WTC11 (cell line): ENCODE measurements at regions not wholly inside any gene's neighbourhood (a gene's known extent, or its start where the extent isn't known, plus 50 kb on each side); places are given as distances from the start of the nearest gene placed in this dataset.

ENCODE experiments used
- ATAC-seq: fragments of 200-7000 bp; cut with Tn5 transposase; 2 replicates; pipeline ENCODE4 v1.10.0; 2021; ENCODE audit warnings: mild to moderate bottlenecking, moderate library complexity
- CTCF ChIA-PET: fragments of 300-600 bp; sonication (Branson Sonifier 250); formaldehyde crosslinking; loops from one replicate; lab custom pipeline; 2021; ENCODE audit warnings: antibody characterized with exemption; lab: Charles Lee
- POLR2A ChIA-PET: fragments of 350-600 bp; sonication (Branson Sonifier 250); formaldehyde crosslinking; loops from one replicate; lab custom pipeline; 2021; ENCODE audit warnings: antibody characterized with exemption; lab: Charles Lee
- DNase-seq: peaks from one replicate; pipeline ENCODE4 v3.0.0; 2021; ENCODE audit warnings: low spot score
- H3K27ac Mint-ChIP-seq: 2 replicates; pipeline ENCODE4 v1.8.0; 2021; ENCODE audit warnings: mixed read lengths
- H3K27me3 Mint-ChIP-seq: 2 replicates; pipeline ENCODE4 v1.8.0; 2021; ENCODE audit warnings: low read depth, mild to moderate bottlenecking, moderate library complexity, mixed read lengths
- H3K36me3 Mint-ChIP-seq: 2 replicates; pipeline ENCODE4 v1.8.0; 2021; ENCODE audit warnings: mixed read lengths
- H3K4me1 Mint-ChIP-seq: 2 replicates; pipeline ENCODE4 v1.8.0; 2022; ENCODE audit warnings: mixed read lengths
- H3K4me3 Mint-ChIP-seq: 2 replicates; pipeline ENCODE4 v1.8.0; 2021; ENCODE audit warnings: mild to moderate bottlenecking, moderate library complexity, mixed read lengths
- H3K9me3 Mint-ChIP-seq: 2 replicates; pipeline ENCODE4 v1.8.0; 2021; ENCODE audit warnings: mixed read lengths
- ATF1 ChIP-seq: sonication (generic); formaldehyde crosslinking; IDR thresholded peaks from 2 replicates; pipeline ENCODE4 v1.8.1; 2023; ENCODE audit warnings: mild to moderate bottlenecking, moderate library complexity, missing genetic modification reagents
- ATF2 ChIP-seq: sonication (generic); formaldehyde crosslinking; IDR thresholded peaks from 2 replicates; pipeline ENCODE4 v1.8.1; 2022; ENCODE audit warnings: low read depth, missing genetic modification reagents, borderline replicate concordance
- E2F5 ChIP-seq: sonication (generic); formaldehyde crosslinking; IDR thresholded peaks from 2 replicates; pipeline ENCODE4 v1.8.1; 2022; ENCODE audit warnings: mild to moderate bottlenecking, moderate library complexity, missing genetic modification reagents
- ESRRA ChIP-seq: sonication (generic); formaldehyde crosslinking; IDR thresholded peaks from 2 replicates; pipeline ENCODE4 v1.8.1; 2022; ENCODE audit warnings: mild to moderate bottlenecking, missing genetic modification reagents, borderline replicate concordance
- NR2C2 ChIP-seq: sonication (generic); formaldehyde crosslinking; IDR thresholded peaks from 2 replicates; pipeline ENCODE4 v1.8.0; 2022; ENCODE audit warnings: mild to moderate bottlenecking, missing genetic modification reagents
- TCF7 ChIP-seq: sonication (generic); formaldehyde crosslinking; IDR thresholded peaks from 2 replicates; pipeline ENCODE4 v1.8.0; 2022; ENCODE audit warnings: mild to moderate bottlenecking, low read depth, missing genetic modification reagents, moderate library complexity
- ZNF121 ChIP-seq: sonication (generic); formaldehyde crosslinking; IDR thresholded peaks from 2 replicates; pipeline ENCODE4 v1.8.0; 2023; ENCODE audit warnings: missing genetic modification reagents
- ZNF232 ChIP-seq: sonication (generic); formaldehyde crosslinking; IDR thresholded peaks from 2 replicates; pipeline ENCODE4 v1.8.0; 2022; ENCODE audit warnings: mild to moderate bottlenecking, missing genetic modification reagents
- ZNF396 ChIP-seq: fragments of 250-450 bp; sonication (Bioruptor Pico); IDR thresholded peaks from 2 replicates; pipeline ENCODE4 v1.8.0; 2021; ENCODE audit warnings: mild to moderate bottlenecking, moderate library complexity, borderline replicate concordance
- ZNF532 ChIP-seq: fragments of 250-450 bp; sonication (Bioruptor Pico); IDR thresholded peaks from 2 replicates; pipeline ENCODE4 v1.9.0; 2021; ENCODE audit warnings: mild to moderate bottlenecking, borderline replicate concordance
- TF ChIP-seq, protein P1 (sequence below): sonication (generic); formaldehyde crosslinking; IDR thresholded peaks from 2 replicates; pipeline ENCODE4 v1.8.1; 2023; ENCODE audit warnings: mild to moderate bottlenecking, missing genetic modification reagents, borderline replicate concordance
- TF ChIP-seq, protein P2 (sequence below): sonication (generic); formaldehyde crosslinking; IDR thresholded peaks from 2 replicates; pipeline ENCODE4 v1.8.1; 2022; ENCODE audit warnings: missing genetic modification reagents, borderline replicate concordance

DNA sequence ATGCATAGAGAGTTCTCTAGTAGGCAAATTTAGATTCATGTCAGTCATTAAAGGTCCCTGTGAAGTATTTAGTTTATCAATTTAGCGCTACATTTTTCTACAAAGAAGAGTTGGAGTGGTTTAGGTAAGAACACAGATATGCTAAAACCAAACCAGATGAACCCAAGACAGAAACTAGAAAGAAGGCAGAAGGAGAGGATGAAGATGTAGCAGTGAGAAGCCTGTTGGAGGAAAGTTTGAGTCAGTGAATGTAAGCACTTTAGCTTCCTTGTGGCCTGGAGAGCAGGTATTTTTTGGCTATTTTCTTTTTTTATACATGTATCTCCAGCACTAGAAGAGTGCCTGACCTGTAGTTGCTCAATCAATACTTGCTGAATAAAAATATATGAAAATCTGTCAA is 223.7 kb downstream of the KCNRG start (continued):
- TF ChIP-seq, protein P1, sequence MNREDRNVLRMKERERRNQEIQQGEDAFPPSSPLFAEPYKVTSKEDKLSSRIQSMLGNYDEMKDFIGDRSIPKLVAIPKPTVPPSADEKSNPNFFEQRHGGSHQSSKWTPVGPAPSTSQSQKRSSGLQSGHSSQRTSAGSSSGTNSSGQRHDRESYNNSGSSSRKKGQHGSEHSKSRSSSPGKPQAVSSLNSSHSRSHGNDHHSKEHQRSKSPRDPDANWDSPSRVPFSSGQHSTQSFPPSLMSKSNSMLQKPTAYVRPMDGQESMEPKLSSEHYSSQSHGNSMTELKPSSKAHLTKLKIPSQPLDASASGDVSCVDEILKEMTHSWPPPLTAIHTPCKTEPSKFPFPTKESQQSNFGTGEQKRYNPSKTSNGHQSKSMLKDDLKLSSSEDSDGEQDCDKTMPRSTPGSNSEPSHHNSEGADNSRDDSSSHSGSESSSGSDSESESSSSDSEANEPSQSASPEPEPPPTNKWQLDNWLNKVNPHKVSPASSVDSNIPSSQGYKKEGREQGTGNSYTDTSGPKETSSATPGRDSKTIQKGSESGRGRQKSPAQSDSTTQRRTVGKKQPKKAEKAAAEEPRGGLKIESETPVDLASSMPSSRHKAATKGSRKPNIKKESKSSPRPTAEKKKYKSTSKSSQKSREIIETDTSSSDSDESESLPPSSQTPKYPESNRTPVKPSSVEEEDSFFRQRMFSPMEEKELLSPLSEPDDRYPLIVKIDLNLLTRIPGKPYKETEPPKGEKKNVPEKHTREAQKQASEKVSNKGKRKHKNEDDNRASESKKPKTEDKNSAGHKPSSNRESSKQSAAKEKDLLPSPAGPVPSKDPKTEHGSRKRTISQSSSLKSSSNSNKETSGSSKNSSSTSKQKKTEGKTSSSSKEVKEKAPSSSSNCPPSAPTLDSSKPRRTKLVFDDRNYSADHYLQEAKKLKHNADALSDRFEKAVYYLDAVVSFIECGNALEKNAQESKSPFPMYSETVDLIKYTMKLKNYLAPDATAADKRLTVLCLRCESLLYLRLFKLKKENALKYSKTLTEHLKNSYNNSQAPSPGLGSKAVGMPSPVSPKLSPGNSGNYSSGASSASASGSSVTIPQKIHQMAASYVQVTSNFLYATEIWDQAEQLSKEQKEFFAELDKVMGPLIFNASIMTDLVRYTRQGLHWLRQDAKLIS (CRISPR knock-in tag), result no peak
- TF ChIP-seq ZNF396, result no peak
- TF ChIP-seq ATF2 (CRISPR knock-in tag), result no peak
- TF ChIP-seq ZNF532, result no peak
- no peak for TF ChIP-seq E2F5 (CRISPR knock-in tag)

DNA sequence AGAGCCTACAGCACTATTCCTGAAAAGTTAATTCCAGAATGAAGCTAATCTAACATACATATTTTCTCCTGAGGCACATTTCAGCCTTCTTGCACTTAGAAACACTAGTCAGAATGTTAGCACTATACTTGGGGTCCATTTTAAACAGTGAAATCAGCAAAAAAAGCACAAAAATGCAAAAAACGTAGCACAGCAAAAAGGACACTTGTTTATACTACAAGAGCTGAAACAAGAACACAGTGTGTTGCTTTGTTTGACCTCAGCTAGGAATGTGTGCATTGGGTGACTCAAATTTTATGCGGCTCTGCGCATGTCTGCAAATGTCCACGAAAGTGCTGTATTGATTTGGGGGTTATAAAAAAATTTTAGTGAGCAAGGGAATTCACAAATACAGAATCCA is 226.2 kb downstream of the KCNRG start:
- H3K36me3 Mint-ChIP-seq, result no peaks in the 10 kb centered on the region
- H3K4me1 Mint-ChIP-seq, result peaks cover 5% of the 10 kb centered on the region; the same call in 1 of the 2 replicates
- DNase-seq (no peak), ATAC-seq (no peak)
- no peaks in the 10 kb centered on the region for H3K27me3 Mint-ChIP-seq
- no peak overlapping the region for H3K4me3 Mint-ChIP-seq
- ChIA-PET POLR2A (no interaction called here), CTCF (no interaction called here)
- no peak overlapping the region for H3K27ac Mint-ChIP-seq
- no peaks in the 10 kb centered on the region for H3K9me3 Mint-ChIP-seq
- no peak for TF ChIP-seq ZNF121 (CRISPR knock-in tag)
- no peak for TF ChIP-seq ZNF232 (CRISPR knock-in tag)
- no peak for TF ChIP-seq E2F5 (CRISPR knock-in tag)
- no peak for TF ChIP-seq ATF1 (CRISPR knock-in tag)
- TF ChIP-seq TCF7 (CRISPR knock-in tag), result no peak
- TF ChIP-seq, protein P2, sequence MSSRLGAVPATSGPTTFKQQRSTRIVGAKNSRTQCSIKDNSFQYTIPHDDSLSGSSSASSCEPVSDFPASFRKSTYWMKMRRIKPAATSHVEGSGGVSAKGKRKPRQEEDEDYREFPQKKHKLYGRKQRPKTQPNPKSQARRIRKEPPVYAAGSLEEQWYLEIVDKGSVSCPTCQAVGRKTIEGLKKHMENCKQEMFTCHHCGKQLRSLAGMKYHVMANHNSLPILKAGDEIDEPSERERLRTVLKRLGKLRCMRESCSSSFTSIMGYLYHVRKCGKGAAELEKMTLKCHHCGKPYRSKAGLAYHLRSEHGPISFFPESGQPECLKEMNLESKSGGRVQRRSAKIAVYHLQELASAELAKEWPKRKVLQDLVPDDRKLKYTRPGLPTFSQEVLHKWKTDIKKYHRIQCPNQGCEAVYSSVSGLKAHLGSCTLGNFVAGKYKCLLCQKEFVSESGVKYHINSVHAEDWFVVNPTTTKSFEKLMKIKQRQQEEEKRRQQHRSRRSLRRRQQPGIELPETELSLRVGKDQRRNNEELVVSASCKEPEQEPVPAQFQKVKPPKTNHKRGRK, result no peak
- TF ChIP-seq NR2C2 (CRISPR knock-in tag), result no peak
- TF ChIP-seq ESRRA, result no peak
